GM10266 (cell line): ENCODE measurements at regions not wholly inside any gene's neighbourhood (a gene's known extent, or its start where the extent isn't known, plus 50 kb on each side); places are given as distances from the start of the nearest gene placed in this dataset.

Experiments used
- DNase-seq: peaks from one replicate; pipeline ENCODE4 v3.0.0; 2012; ENCODE audit errors: extremely low spot score
- CTCF ChIP-seq: IDR thresholded peaks from 2 replicates; pipeline ENCODE4 v1.5.1; 2012; ENCODE audit warnings: mild to moderate bottlenecking, low read depth; ENCODE audit not compliant: control insufficient read depth, insufficient read depth; ENCODE audit errors: missing control alignments

GRCh38 chr18:66833646-66834045 lies 229.8 kb upstream of the CDH19 start:
- no peak for TF ChIP-seq CTCF
- no peak for DNase-seq

- no peak for TF ChIP-seq CTCF
- no peak for DNase-seq
Observed at GRCh38 chr18:66826211-66826610, 222.3 kb upstream of the CDH19 start.

- DNase-seq = no peak
- TF ChIP-seq CTCF = no peak
Observed at GRCh38 chr18:66825347-66825746, 221.5 kb upstream of the CDH19 start.

- TF ChIP-seq CTCF = no peak
Observed at GRCh38 chr18:66819235-66819634, 215.3 kb upstream of the CDH19 start.

GRCh38 chr18:66813138-66813537 lies 209.2 kb upstream of the CDH19 start:
- TF ChIP-seq CTCF = no peak
- DNase-seq = no peak

More at GRCh38 chr18:66819235-66819634, 215.3 kb upstream of the CDH19 start:
- DNase-seq = no peak

GRCh38 chr18:66795051-66795450 lies 191.2 kb upstream of the CDH19 start:
- no peak for DNase-seq
- TF ChIP-seq CTCF = no peak

GRCh38 chr18:66792466-66792865 lies 188.6 kb upstream of the CDH19 start:
- DNase-seq = no peak
- no peak for TF ChIP-seq CTCF

GRCh38 chr18:66780609-66781008 lies 176.7 kb upstream of the CDH19 start:
- no peak for DNase-seq
- TF ChIP-seq CTCF = no peak
